ENCODE measurements at regions not wholly inside any gene's neighbourhood (a gene's known extent, or its start where the extent isn't known, plus 50 kb on each side); places are given as distances from the start of the nearest gene placed in this dataset.

DNA sequence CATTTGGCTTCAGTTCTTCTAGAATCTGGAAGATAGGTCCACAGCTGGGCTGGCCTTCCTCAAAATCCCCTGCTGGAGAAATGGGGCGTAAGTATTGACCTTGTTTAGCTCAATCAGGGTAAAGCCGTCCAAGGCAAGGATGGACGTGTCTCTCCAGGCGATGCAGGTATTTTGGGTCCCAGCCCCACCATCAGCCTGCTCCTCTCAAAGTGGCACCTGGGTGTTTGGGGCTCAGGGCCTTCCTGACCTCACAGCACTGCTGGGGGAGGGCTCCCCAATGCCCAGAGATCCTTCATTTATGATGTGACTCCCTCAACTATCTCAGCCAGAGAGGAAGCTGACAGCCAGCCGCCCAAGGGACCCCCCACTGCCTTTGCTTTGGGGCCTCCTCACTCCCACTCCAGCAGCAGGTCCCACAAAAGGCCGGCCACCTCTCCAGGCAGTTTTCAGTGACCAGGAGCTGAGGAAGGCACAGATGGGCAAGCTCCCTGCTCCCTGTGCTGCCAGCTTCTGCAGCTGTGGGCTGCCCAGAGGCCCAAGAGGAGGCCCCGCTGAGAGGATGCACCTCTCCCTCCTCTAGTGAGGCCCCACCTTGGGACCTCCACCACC lies 140.0 kb upstream of the TCERG1L start:
- BruUV-seq (replicated peaks), result no TSS peak
- no peak overlapping the region for H3K4me2 ChIP-seq (ENCODE audit: low read depth, low read length)
- ChIA-PET POLR2A (no interaction called here), CTCF (ENCODE audit: low intra/inter-chr PET ratio, low total read pairs) (no interaction called here)
- H4K20me1 ChIP-seq (ENCODE audit: insufficient read depth, low read length), result no peaks in the 10 kb centered on the region
- DNase-seq (ENCODE audit: low spot score) (no peak), ATAC-seq (no peak), FAIRE-seq (no peak)
- H3K27me3 ChIP-seq (ENCODE audit: control insufficient read depth in 1 of 2, insufficient read depth in 2 of 2, low read length in 2 of 2), result peaks cover 0 to 18% of the 10 kb centered on the region in 2 experiments; a peak in 4 of 5 replicates
- in situ Hi-C loops (cut with HindIII; ENCODE audit: extremely low pct_ligation_motif_present, low pct_unique_long_range_greater_than_20kb), result loop anchor here (10.0 kb wide), 1 partner anchor 333 kb away; no protein-coding TSS in a partner anchor
- no peaks in the 10 kb centered on the region for H3K36me3 ChIP-seq (replicated peaks in 1 of 2; ENCODE audit: control insufficient read depth in 1 of 2, insufficient read depth in 2 of 2, low read length in 2 of 2)
- H3K4me1 ChIP-seq (ENCODE audit: insufficient read depth, low read length), result no peaks in the 10 kb centered on the region
- H2AFZ ChIP-seq (ENCODE audit: low read length), result no peak overlapping the region
- intact Hi-C loops (cut with micrococcal nuclease; ENCODE audit: unreplicated experiment), result loop anchor here (10.0 kb wide), 1 partner anchor 423 kb away; no protein-coding TSS in a partner anchor
- WGBS (ENCODE audit: low lambda C conversion rate), result 3% methylated on average over 4 of the region's 7 CpGs
- no peak overlapping the region for H3K4me3 ChIP-seq (replicated peaks in 1 of 3; ENCODE audit: insufficient read depth in 1 of 3, low read depth in 2 of 3, low read length in 3 of 3)
- no peaks in the 10 kb centered on the region for H3K9me3 ChIP-seq (ENCODE audit: low read length)
- H3K9ac ChIP-seq (ENCODE audit: insufficient read depth, low read depth, low read length), result no peak overlapping the region
- no peaks in the 10 kb centered on the region for H3K79me2 ChIP-seq (ENCODE audit: insufficient read depth, low read length)
- TF ChIP-seq, protein P1, sequence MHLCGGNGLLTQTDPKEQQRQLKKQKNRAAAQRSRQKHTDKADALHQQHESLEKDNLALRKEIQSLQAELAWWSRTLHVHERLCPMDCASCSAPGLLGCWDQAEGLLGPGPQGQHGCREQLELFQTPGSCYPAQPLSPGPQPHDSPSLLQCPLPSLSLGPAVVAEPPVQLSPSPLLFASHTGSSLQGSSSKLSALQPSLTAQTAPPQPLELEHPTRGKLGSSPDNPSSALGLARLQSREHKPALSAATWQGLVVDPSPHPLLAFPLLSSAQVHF (CRISPR knock-in tag; IDR thresholded peaks at IDR 0.05), result no peak
- TF ChIP-seq ZNF441 (CRISPR knock-in tag; IDR thresholded peaks at IDR 0.05; ENCODE audit: borderline replicate concordance) (no peak), YEATS2 (CRISPR knock-in tag; IDR thresholded peaks at IDR 0.05; ENCODE audit: borderline replicate concordance) (no peak), ZNF367 (CRISPR knock-in tag; IDR thresholded peaks at IDR 0.05; ENCODE audit: borderline replicate concordance) (no peak), ELF1 (CRISPR knock-in tag; IDR thresholded peaks at IDR 0.05) (no peak), FOXK1 (CRISPR knock-in tag; IDR thresholded peaks at IDR 0.05; ENCODE audit: borderline replicate concordance, low read depth) (no peak)
- TF ChIP-seq, protein P2, sequence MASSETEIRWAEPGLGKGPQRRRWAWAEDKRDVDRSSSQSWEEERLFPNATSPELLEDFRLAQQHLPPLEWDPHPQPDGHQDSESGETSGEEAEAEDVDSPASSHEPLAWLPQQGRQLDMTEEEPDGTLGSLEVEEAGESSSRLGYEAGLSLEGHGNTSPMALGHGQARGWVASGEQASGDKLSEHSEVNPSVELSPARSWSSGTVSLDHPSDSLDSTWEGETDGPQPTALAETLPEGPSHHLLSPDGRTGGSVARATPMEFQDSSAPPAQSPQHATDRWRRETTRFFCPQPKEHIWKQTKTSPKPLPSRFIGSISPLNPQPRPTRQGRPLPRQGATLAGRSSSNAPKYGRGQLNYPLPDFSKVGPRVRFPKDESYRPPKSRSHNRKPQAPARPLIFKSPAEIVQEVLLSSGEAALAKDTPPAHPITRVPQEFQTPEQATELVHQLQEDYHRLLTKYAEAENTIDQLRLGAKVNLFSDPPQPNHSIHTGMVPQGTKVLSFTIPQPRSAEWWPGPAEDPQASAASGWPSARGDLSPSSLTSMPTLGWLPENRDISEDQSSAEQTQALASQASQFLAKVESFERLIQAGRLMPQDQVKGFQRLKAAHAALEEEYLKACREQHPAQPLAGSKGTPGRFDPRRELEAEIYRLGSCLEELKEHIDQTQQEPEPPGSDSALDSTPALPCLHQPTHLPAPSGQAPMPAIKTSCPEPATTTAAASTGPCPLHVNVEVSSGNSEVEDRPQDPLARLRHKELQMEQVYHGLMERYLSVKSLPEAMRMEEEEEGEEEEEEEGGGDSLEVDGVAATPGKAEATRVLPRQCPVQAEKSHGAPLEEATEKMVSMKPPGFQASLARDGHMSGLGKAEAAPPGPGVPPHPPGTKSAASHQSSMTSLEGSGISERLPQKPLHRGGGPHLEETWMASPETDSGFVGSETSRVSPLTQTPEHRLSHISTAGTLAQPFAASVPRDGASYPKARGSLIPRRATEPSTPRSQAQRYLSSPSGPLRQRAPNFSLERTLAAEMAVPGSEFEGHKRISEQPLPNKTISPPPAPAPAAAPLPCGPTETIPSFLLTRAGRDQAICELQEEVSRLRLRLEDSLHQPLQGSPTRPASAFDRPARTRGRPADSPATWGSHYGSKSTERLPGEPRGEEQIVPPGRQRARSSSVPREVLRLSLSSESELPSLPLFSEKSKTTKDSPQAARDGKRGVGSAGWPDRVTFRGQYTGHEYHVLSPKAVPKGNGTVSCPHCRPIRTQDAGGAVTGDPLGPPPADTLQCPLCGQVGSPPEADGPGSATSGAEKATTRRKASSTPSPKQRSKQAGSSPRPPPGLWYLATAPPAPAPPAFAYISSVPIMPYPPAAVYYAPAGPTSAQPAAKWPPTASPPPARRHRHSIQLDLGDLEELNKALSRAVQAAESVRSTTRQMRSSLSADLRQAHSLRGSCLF (CRISPR knock-in tag; IDR thresholded peaks at IDR 0.05; ENCODE audit: borderline replicate concordance), result no peak
- TF ChIP-seq, protein P3, sequence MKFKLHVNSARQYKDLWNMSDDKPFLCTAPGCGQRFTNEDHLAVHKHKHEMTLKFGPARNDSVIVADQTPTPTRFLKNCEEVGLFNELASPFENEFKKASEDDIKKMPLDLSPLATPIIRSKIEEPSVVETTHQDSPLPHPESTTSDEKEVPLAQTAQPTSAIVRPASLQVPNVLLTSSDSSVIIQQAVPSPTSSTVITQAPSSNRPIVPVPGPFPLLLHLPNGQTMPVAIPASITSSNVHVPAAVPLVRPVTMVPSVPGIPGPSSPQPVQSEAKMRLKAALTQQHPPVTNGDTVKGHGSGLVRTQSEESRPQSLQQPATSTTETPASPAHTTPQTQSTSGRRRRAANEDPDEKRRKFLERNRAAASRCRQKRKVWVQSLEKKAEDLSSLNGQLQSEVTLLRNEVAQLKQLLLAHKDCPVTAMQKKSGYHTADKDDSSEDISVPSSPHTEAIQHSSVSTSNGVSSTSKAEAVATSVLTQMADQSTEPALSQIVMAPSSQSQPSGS (CRISPR knock-in tag; IDR thresholded peaks at IDR 0.05), result no peak
- H3K27ac ChIP-seq (ENCODE audit: extremely low read length, insufficient read depth, low read length), result no peak overlapping the region
